ENCODE measurements at regions not wholly inside any gene's neighbourhood (a gene's known extent, or its start where the extent isn't known, plus 50 kb on each side); places are given as distances from the start of the nearest gene placed in this dataset.

DNA sequence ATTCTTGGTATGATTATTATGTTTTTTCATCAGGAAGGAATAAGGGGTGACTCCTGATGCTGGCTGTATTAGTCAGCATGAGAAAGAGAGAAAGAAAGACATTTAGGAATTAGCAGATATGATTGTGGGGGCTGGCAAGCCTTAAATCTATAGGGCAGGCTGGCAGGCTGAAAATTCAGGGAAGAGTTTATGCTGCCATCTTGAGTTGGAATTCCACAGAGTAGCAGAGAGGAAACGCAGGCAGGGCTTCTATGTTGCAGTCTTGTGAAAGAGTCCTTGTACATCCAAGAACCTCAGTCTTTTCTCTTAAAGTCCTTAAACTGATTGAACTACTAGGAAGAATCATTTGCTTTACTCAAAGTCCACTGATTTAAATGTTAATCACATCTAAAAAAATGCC, 262.7 kb upstream of the SLC10A2 start:
- no peak for DNase-seq (ENCODE audit: low read depth)

DNA sequence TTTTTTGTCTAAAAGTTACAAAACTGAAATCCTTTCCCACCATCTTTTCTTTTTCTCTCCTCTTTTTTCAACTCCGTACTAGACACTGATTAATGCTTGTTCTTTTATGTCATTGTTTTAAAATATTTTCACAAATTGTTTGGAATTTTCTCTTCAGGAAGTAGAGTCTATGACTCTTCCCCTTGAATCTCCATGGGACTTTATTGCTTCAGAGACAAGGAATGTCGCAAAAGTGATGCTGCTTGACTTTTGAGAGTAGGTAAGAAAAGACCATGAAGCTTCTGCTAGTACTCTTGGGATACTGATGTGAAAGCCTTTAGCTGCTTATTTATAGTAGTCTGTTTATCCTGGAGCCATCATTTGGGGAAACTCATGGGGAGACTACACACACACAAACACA, 260.1 kb upstream of the SLC10A2 start:
- no peak for DNase-seq (ENCODE audit: low read depth)

DNA sequence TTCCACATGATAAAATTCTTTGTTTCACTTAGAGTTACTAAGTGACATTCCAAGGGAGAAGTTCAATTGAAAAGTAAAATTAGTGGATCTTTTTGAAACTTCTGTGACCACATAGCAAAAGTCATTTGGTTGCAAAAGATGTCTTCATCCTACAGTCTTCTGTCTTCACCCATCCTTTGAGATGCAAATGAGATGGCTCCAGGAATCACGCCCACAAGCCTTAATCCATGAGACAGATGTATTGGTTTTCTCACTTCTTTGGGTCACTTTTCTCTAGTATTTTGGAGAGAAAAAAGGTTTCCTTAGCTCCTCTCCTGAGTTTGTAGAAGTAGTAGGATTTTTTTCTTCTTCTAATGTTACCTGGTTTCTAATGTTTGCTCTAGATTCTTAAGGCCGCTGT, 259.5 kb upstream of the SLC10A2 start:
- no peak for DNase-seq (ENCODE audit: low read depth)

- no peak for DNase-seq (ENCODE audit: low read depth)
Observed at GRCh38 chr13:103324641-103325040, 258.4 kb upstream of the SLC10A2 start.

DNA sequence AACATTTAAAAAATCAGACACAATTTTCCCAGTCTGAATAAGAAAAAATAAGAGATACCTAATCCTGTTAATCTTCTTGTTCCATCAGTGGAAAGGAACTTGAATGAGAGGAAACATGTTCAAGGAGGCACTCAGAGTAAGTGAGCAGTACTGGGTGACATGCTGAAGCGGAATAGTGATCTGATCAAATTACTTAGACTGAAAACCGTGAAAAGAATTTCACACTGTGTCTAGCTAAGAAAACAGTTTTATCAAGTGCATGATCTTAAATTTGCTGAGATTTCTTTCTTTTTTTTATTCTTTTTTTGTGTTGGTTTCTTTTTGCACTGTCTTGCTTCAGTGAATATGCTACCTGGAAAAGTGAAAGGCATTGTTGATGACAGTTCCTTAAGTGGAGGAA, 249.5 kb upstream of the SLC10A2 start:
- no peak for DNase-seq (ENCODE audit: low read depth)

GRCh38 chr13:103312467-103312866, 246.2 kb upstream of the SLC10A2 start:
- no peak for DNase-seq (ENCODE audit: low read depth)

- no peak for DNase-seq (ENCODE audit: low read depth)
Observed at GRCh38 chr13:103308667-103309066, 242.4 kb upstream of the SLC10A2 start.

- DNase-seq (ENCODE audit: low read depth), result no peak
Observed at GRCh38 chr13:103306163-103306562, 239.9 kb upstream of the SLC10A2 start.

- DNase-seq (ENCODE audit: low read depth), result no peak
Observed at GRCh38 chr13:103303078-103303651, 236.9 kb upstream of the SLC10A2 start.

GRCh38 chr13:103302676-103303075, 236.5 kb upstream of the SLC10A2 start:
- DNase-seq (ENCODE audit: low read depth), result no peak

GRCh38 chr13:103299079-103299478, 232.9 kb upstream of the SLC10A2 start:
- no peak for DNase-seq (ENCODE audit: low read depth)

- no peak for DNase-seq (ENCODE audit: low read depth)
Observed at GRCh38 chr13:103297083-103297482, 230.9 kb upstream of the SLC10A2 start.

GRCh38 chr13:103291798-103292572, 225.8 kb upstream of the SLC10A2 start:
- DNase-seq (ENCODE audit: low read depth), result no peak

- DNase-seq (ENCODE audit: low read depth), result no peak
Observed at GRCh38 chr13:103291226-103291625, 225.0 kb upstream of the SLC10A2 start.

DNA sequence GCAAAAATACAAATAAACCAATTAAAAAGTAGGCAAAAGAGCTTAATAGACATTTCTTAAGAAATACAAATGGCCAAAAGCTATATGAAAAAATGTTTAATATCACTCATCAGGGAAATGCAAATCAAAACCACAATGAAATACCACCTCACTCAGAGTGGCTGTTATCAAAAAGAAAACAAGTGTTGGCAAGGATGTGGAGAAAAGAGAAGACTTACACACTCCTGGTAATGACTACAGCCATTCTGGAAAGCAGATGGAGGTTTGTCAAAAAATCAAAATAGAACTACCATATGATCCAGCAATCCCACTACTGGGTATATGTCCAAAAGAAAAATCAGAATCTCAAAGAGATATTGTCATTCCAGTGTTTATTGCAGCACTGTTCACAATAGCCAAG, 223.5 kb upstream of the SLC10A2 start:
- DNase-seq (ENCODE audit: low read depth), result no peak

DNA sequence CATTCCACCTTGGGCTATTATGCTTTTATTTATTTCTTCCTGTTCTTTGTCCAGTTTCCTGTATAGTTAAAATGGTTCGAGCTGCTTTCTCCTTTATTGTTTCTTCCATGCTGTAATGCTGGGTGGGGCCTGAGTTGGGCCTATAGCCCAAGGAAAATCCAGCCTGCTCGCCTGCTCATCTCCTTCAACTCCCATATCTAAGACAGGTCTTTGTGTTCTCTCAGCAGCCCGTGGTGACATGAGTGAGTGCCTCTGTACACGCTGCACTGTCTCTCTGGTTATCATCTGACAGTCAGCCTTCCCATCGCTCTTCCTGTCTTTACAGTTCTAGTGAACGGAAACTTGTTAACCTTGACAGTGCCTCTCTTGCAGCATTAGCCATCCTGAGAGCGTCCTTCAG, 221.9 kb upstream of the SLC10A2 start:
- DNase-seq (ENCODE audit: low read depth), result no peak

- no peak for DNase-seq (ENCODE audit: low read depth)
Observed at GRCh38 chr13:103287659-103288058, 221.4 kb upstream of the SLC10A2 start.

- no peak for DNase-seq (ENCODE audit: low read depth)
Observed at GRCh38 chr13:103284466-103284865, 218.2 kb upstream of the SLC10A2 start.

DNA sequence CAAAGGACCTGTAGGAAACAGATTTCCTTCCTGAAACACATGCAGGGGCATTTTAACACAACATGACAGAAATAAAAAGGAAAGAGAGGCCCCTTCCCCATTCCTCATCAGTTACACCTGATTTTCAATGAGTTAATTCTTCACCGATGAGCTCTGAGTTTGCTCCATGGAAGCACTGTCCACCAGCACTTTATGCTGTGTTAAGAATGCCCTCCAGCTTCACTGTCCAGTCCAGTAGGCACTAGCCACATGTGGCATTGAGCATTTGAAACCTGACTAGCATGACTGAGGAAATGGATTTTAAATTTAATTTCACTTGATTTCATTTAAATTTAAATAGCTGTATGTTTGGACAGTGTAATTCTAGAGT, 217.2 kb upstream of the SLC10A2 start:
- no peak for DNase-seq (ENCODE audit: low read depth)

GRCh38 chr13:103282571-103283450, 216.6 kb upstream of the SLC10A2 start:
- DNase-seq (ENCODE audit: low read depth), result no peak

DNA sequence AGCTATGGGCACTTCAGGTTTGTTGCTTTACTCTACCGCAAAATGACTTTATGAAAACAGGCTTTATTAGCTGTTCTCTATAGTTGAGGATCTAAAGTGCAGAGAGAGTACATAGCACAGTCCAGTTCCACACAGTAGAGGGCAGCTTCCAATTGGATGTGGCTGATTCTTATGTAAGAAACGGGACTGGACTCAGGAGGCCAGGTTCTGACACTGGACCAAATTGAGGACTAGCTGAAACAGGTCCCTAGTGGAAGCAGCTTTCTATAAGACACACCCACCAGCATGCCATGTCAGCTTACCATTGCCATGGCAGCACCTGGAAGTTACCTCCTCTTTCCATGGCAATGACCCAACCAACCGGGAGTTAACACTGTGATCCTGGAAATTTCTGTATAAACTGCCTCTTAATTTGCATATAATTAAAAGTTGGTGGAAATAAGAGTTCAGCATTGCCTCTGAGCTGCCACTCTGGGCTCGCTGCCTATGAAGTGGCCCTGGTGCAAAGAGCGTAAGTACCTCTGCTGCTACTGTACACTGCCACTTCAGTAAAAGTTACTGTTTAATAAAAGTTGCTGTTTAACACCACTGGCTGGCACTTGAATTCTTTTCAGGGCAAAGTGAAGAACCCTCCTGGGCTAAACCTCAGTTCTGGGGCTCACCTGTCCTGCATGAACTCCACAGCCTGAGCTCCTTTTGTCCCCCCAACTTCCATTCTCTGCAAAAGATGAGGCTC, 211.9 kb upstream of the SLC10A2 start:
- DNase-seq (ENCODE audit: low read depth), result no peak

DNA sequence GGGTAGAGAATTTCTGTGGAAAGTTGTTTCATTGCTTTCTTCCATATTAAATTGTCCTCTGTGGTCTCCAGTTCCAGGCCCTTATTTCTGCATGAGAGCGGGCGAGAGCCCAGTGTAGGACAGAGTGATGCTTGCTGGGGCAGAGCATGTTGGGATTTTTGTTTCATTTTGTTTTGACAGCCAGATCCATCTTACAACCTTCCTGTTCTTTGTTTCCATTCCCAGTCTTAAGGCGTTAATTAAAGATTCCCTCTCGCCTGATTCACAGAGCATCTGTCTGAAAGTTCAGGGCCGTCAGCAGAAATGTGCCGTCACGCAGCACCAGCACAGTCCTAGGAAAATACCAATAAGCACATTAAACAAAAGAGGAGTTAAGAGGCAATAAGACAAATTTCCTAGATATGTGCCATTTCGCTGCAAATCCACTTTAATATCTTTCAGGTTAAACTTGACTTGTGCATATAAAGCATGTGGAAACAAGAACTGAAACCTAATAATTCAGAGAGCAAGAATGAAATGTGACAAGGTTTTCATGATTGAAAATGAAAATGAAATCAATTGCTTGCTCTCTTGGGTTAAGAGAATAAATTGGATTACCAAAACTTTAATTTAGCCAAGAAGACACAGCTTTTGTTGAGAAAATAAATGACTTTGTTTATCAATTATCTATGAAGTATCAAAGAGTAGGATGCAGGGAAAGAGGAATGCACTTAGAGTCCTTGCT, 210.7 kb upstream of the SLC10A2 start:
- DNase-seq (ENCODE audit: low read depth), result no peak

Measured in activated gamma-delta T cell treated with anti-CD3 and anti-CD28 coated beads, Interleukin-2, amount 50 U/mL, for 16 hours (primary cell).